ENCODE measurements at regions not wholly inside any gene's neighbourhood (a gene's known extent, or its start where the extent isn't known, plus 50 kb on each side); places are given as distances from the start of the nearest gene placed in this dataset.

- H3K27ac ChIP-seq (ENCODE audit: insufficient read depth in 1 of 2, low read depth in 1 of 2, low read length in 2 of 2, poor library complexity in 1 of 2, severe bottlenecking in 2 of 2) = no peak overlapping the region
- DNase-seq = no peak
- no peaks in the 10 kb centered on the region for H3K27me3 ChIP-seq (replicated peaks in 2 of 5; ENCODE audit: control insufficient read depth in 4 of 5, insufficient read depth in 5 of 5, low read length in 4 of 5)
- H3K4me3 ChIP-seq (ENCODE audit: control insufficient read depth in 1 of 7, extremely low read depth in 1 of 7, insufficient read depth in 4 of 7, low read depth in 2 of 7, low read length in 6 of 7) = no peak overlapping the region
- POLR2A ChIA-PET = no interaction called here
- H3K4me1 ChIP-seq (ENCODE audit: control extremely low read depth in 1 of 4, control insufficient read depth in 4 of 4, insufficient read depth in 4 of 4, low read length in 3 of 4) = no peaks in the 10 kb centered on the region
- H3K9me3 ChIP-seq (ENCODE audit: control extremely low read depth in 1 of 5, control insufficient read depth in 4 of 5, insufficient read depth in 2 of 5, low read depth in 1 of 5, low read length in 4 of 5) = no peaks in the 10 kb centered on the region
- WGBS (ENCODE audit: insufficient coverage) = 100% methylated on average over 2 of the region's 3 CpGs
- CTCF ChIA-PET = interaction anchor here (0.7 kb wide), 1 partner anchor 367 kb away, joined by 3 read pairs; no protein-coding TSS in a partner anchor
- H3K36me3 ChIP-seq (ENCODE audit: control insufficient read depth in 4 of 4, insufficient read depth in 4 of 4, low read length in 3 of 4) = no peaks in the 10 kb centered on the region
Measured at GRCh38 chr3:20846832-20847231, 660.8 kb upstream of the SGO1 start.

GRCh38 chr3:20846066-20846465, 660.1 kb upstream of the SGO1 start:
- POLR2A ChIA-PET = no interaction called here
- Histone ChIP-seq H3K36me3 (ENCODE audit: control insufficient read depth in 4 of 4, insufficient read depth in 4 of 4, low read length in 3 of 4) (no peaks in the 10 kb centered on the region), H3K4me1 (ENCODE audit: control extremely low read depth in 1 of 4, control insufficient read depth in 4 of 4, insufficient read depth in 4 of 4, low read length in 3 of 4) (no peaks in the 10 kb centered on the region), H3K9me3 (ENCODE audit: control extremely low read depth in 1 of 5, control insufficient read depth in 4 of 5, insufficient read depth in 2 of 5, low read depth in 1 of 5, low read length in 4 of 5) (no peaks in the 10 kb centered on the region), H3K27me3 (replicated peaks in 2 of 5; ENCODE audit: control insufficient read depth in 4 of 5, insufficient read depth in 5 of 5, low read length in 4 of 5) (no peaks in the 10 kb centered on the region), H3K27ac (ENCODE audit: insufficient read depth in 1 of 2, low read depth in 1 of 2, low read length in 2 of 2, poor library complexity in 1 of 2, severe bottlenecking in 2 of 2) (no peak overlapping the region), H3K4me3 (ENCODE audit: control insufficient read depth in 1 of 7, extremely low read depth in 1 of 7, insufficient read depth in 4 of 7, low read depth in 2 of 7, low read length in 6 of 7) (no peak overlapping the region)
- no peak for DNase-seq
- WGBS (ENCODE audit: insufficient coverage) = 93% methylated on average over 2 of the region's 2 CpGs
- CTCF ChIA-PET = no interaction called here

GRCh38 chr3:20844851-20845250, 658.8 kb upstream of the SGO1 start:
- Histone ChIP-seq H3K27me3 (replicated peaks in 2 of 5; ENCODE audit: control insufficient read depth in 4 of 5, insufficient read depth in 5 of 5, low read length in 4 of 5) (no peaks in the 10 kb centered on the region), H3K9me3 (ENCODE audit: control extremely low read depth in 1 of 5, control insufficient read depth in 4 of 5, insufficient read depth in 2 of 5, low read depth in 1 of 5, low read length in 4 of 5) (no peaks in the 10 kb centered on the region), H3K27ac (ENCODE audit: insufficient read depth in 1 of 2, low read depth in 1 of 2, low read length in 2 of 2, poor library complexity in 1 of 2, severe bottlenecking in 2 of 2) (no peak overlapping the region), H3K4me1 (ENCODE audit: control extremely low read depth in 1 of 4, control insufficient read depth in 4 of 4, insufficient read depth in 4 of 4, low read length in 3 of 4) (no peaks in the 10 kb centered on the region), H3K4me3 (ENCODE audit: control insufficient read depth in 1 of 7, extremely low read depth in 1 of 7, insufficient read depth in 4 of 7, low read depth in 2 of 7, low read length in 6 of 7) (no peak overlapping the region), H3K36me3 (ENCODE audit: control insufficient read depth in 4 of 4, insufficient read depth in 4 of 4, low read length in 3 of 4) (no peaks in the 10 kb centered on the region)
- ChIA-PET POLR2A (no interaction called here), CTCF (no interaction called here)
- DNase-seq = no peak
- WGBS (ENCODE audit: insufficient coverage) = 93% methylated on average over 5 of the region's 5 CpGs

- ChIA-PET POLR2A (interaction anchor here (0.6 kb wide), 1 partner anchor 9 kb away, joined by 3 read pairs; no protein-coding TSS in a partner anchor), CTCF (no interaction called here)
- Histone ChIP-seq H3K9me3 (ENCODE audit: control extremely low read depth in 1 of 5, control insufficient read depth in 4 of 5, insufficient read depth in 2 of 5, low read depth in 1 of 5, low read length in 4 of 5) (peaks cover 0 to 2% (median 0%) of the 10 kb centered on the region in 5 experiments), H3K4me1 (ENCODE audit: control extremely low read depth in 1 of 4, control insufficient read depth in 4 of 4, insufficient read depth in 4 of 4, low read length in 3 of 4) (no peaks in the 10 kb centered on the region), H3K27ac (ENCODE audit: insufficient read depth in 1 of 2, low read depth in 1 of 2, low read length in 2 of 2, poor library complexity in 1 of 2, severe bottlenecking in 2 of 2) (no peak overlapping the region), H3K36me3 (ENCODE audit: control insufficient read depth in 4 of 4, insufficient read depth in 4 of 4, low read length in 3 of 4) (no peaks in the 10 kb centered on the region), H3K4me3 (ENCODE audit: control insufficient read depth in 1 of 7, extremely low read depth in 1 of 7, insufficient read depth in 4 of 7, low read depth in 2 of 7, low read length in 6 of 7) (no peak overlapping the region), H3K27me3 (replicated peaks in 2 of 5; ENCODE audit: control insufficient read depth in 4 of 5, insufficient read depth in 5 of 5, low read length in 4 of 5) (no peaks in the 10 kb centered on the region)
- no peak for DNase-seq
- WGBS (ENCODE audit: insufficient coverage) = no CpG with 5 or more reads among the region's 3 CpGs
Measured at GRCh38 chr3:20842594-20843436, 656.8 kb upstream of the SGO1 start.

GRCh38 chr3:20842002-20842401, 656.0 kb upstream of the SGO1 start:
- H3K9me3 ChIP-seq (ENCODE audit: control extremely low read depth in 1 of 5, control insufficient read depth in 4 of 5, insufficient read depth in 2 of 5, low read depth in 1 of 5, low read length in 4 of 5) = peaks cover 0 to 2% (median 0%) of the 10 kb centered on the region in 5 experiments
- no peaks in the 10 kb centered on the region for H3K36me3 ChIP-seq (ENCODE audit: control insufficient read depth in 4 of 4, insufficient read depth in 4 of 4, low read length in 3 of 4)
- H3K4me3 ChIP-seq (ENCODE audit: control insufficient read depth in 1 of 7, extremely low read depth in 1 of 7, insufficient read depth in 4 of 7, low read depth in 2 of 7, low read length in 6 of 7) = no peak overlapping the region
- ChIA-PET POLR2A (interaction anchor here (0.6 kb wide), 2 partner anchors 9 to 607 kb away, joined by 3 read pairs; no protein-coding TSS in a partner anchor), CTCF (no interaction called here)
- H3K27me3 ChIP-seq (replicated peaks in 2 of 5; ENCODE audit: control insufficient read depth in 4 of 5, insufficient read depth in 5 of 5, low read length in 4 of 5) = no peaks in the 10 kb centered on the region
- DNase-seq = no peak
- 91% methylated on average over 5 of the region's 6 CpGs for WGBS (ENCODE audit: insufficient coverage)
- H3K4me1 ChIP-seq (ENCODE audit: control extremely low read depth in 1 of 4, control insufficient read depth in 4 of 4, insufficient read depth in 4 of 4, low read length in 3 of 4) = no peaks in the 10 kb centered on the region
- H3K27ac ChIP-seq (ENCODE audit: insufficient read depth in 1 of 2, low read depth in 1 of 2, low read length in 2 of 2, poor library complexity in 1 of 2, severe bottlenecking in 2 of 2) = no peak overlapping the region

GRCh38 chr3:20837676-20838302, 651.8 kb upstream of the SGO1 start:
- Histone ChIP-seq H3K9me3 (ENCODE audit: control extremely low read depth in 1 of 5, control insufficient read depth in 4 of 5, insufficient read depth in 2 of 5, low read depth in 1 of 5, low read length in 4 of 5) (peaks cover 0 to 4% (median 1%) of the 10 kb centered on the region in 5 experiments), H3K27ac (ENCODE audit: insufficient read depth in 1 of 2, low read depth in 1 of 2, low read length in 2 of 2, poor library complexity in 1 of 2, severe bottlenecking in 2 of 2) (no peak overlapping the region), H3K36me3 (ENCODE audit: control insufficient read depth in 4 of 4, insufficient read depth in 4 of 4, low read length in 3 of 4) (no peaks in the 10 kb centered on the region), H3K27me3 (replicated peaks in 2 of 5; ENCODE audit: control insufficient read depth in 4 of 5, insufficient read depth in 5 of 5, low read length in 4 of 5) (no peaks in the 10 kb centered on the region), H3K4me1 (ENCODE audit: control extremely low read depth in 1 of 4, control insufficient read depth in 4 of 4, insufficient read depth in 4 of 4, low read length in 3 of 4) (no peaks in the 10 kb centered on the region), H3K4me3 (ENCODE audit: control insufficient read depth in 1 of 7, extremely low read depth in 1 of 7, insufficient read depth in 4 of 7, low read depth in 2 of 7, low read length in 6 of 7) (no peak overlapping the region)
- ChIA-PET CTCF (no interaction called here), POLR2A (no interaction called here)
- no peak for DNase-seq
- WGBS (ENCODE audit: insufficient coverage) = no CpG with 5 or more reads among the region's 3 CpGs

- POLR2A ChIA-PET = no interaction called here
- WGBS (ENCODE audit: insufficient coverage) = no CpG with 5 or more reads among the region's 2 CpGs
- H3K4me1 ChIP-seq (ENCODE audit: control extremely low read depth in 1 of 4, control insufficient read depth in 4 of 4, insufficient read depth in 4 of 4, low read length in 3 of 4) = no peaks in the 10 kb centered on the region
Measured at GRCh38 chr3:20836801-20837200, 650.8 kb upstream of the SGO1 start.

More at GRCh38 chr3:20836801-20837200, 650.8 kb upstream of the SGO1 start:
- no peak for DNase-seq
- Histone ChIP-seq H3K4me3 (ENCODE audit: control insufficient read depth in 1 of 7, extremely low read depth in 1 of 7, insufficient read depth in 4 of 7, low read depth in 2 of 7, low read length in 6 of 7) (no peak overlapping the region), H3K36me3 (ENCODE audit: control insufficient read depth in 4 of 4, insufficient read depth in 4 of 4, low read length in 3 of 4) (no peaks in the 10 kb centered on the region), H3K9me3 (ENCODE audit: control extremely low read depth in 1 of 5, control insufficient read depth in 4 of 5, insufficient read depth in 2 of 5, low read depth in 1 of 5, low read length in 4 of 5) (peaks cover 0 to 4% (median 1%) of the 10 kb centered on the region in 5 experiments), H3K27ac (ENCODE audit: insufficient read depth in 1 of 2, low read depth in 1 of 2, low read length in 2 of 2, poor library complexity in 1 of 2, severe bottlenecking in 2 of 2) (no peak overlapping the region), H3K27me3 (replicated peaks in 2 of 5; ENCODE audit: control insufficient read depth in 4 of 5, insufficient read depth in 5 of 5, low read length in 4 of 5) (no peaks in the 10 kb centered on the region)
- CTCF ChIA-PET = no interaction called here
